ENCODE measurements at regions not wholly inside any gene's neighbourhood (a gene's known extent, or its start where the extent isn't known, plus 50 kb on each side); places are given as distances from the start of the nearest gene placed in this dataset.
"Not testable (repeated sequence)": the region's sequence is repeated elsewhere in the genome, so short reads cannot be mapped to it uniquely, and the experiment has no call there.

- TF ChIP-seq POLR2A, CTCF (IDR thresholded peaks at IDR 0.05): not testable (repeated sequence)
These were observed 166.0 kb downstream of the POTEG start for GRCh38 chr14:19268047-19268627.

Measured in lower leg skin (tissue), 3 donors.